ENCODE measurements at regions not wholly inside any gene's neighbourhood (a gene's known extent, or its start where the extent isn't known, plus 50 kb on each side); places are given as distances from the start of the nearest gene placed in this dataset.
"Not testable (repeated sequence)": the region's sequence is repeated elsewhere in the genome, so short reads cannot be mapped to it uniquely, and the experiment has no call there.

DNA sequence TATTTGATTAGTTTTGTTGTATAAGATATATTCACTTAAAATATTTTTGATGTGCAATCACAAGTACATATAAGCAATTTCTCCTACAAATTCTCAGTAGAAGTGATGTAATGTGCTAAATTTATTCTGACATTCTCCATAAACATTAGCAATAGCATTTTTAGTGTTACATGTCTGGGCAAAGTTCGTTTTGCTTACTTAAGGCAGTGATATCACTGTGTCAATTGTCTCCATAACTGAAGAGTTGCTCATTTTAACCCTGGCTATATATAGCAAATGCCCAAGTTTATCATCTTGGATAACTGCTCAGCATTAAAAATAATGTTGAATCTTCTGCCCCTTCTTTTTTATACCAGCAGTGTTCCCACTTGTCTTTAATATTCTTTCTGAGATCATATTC is 340.0 kb upstream of the NDST4 start:
- H3K27me3 ChIP-seq (ENCODE audit: control insufficient read depth, insufficient read depth, low read length): no peaks in the 10 kb centered on the region
- no peak overlapping the region for H3K27ac ChIP-seq (ENCODE audit: low read depth, low read length)
- H3K9me3 ChIP-seq (ENCODE audit: control insufficient read depth, insufficient read depth, low read length): no peaks in the 10 kb centered on the region
- no peaks in the 10 kb centered on the region for H3K4me1 ChIP-seq (ENCODE audit: control insufficient read depth, insufficient read depth, low read length)
- no peak for DNase-seq (ENCODE audit: low read depth in 4 of 6, low spot score in 6 of 6)
- H3K4me3 ChIP-seq (ENCODE audit: low read depth, low read length): no peak overlapping the region
- no CpG with 5 or more reads among the region's 1 CpG for WGBS (ENCODE audit: insufficient coverage)
- H3K36me3 ChIP-seq (ENCODE audit: control insufficient read depth, insufficient read depth, low read length): no peaks in the 10 kb centered on the region

DNA sequence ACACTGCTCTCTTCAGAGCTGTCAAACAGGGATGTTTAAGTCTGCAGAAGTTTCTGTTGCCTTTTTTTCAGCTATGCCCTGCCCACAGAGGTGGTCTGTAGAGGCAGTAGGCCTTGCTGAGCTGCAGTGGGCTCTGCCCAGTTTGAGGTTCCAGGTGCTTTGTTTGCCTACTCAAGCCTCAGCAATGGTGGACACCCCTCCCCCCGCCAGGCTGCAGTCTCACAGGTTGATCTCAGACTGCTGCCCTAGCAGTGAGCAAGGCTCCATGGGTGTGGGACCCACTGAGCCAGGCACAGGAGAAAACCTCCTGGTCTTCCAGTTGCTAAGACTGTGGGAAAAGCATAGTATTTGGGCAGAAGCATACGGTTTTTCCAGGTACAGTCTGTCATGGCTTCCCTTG is 338.8 kb upstream of the NDST4 start:
- H3K27ac ChIP-seq (ENCODE audit: low read depth, low read length); DNase-seq (ENCODE audit: low read depth in 4 of 6, low spot score in 6 of 6); H3K4me1 ChIP-seq (ENCODE audit: control insufficient read depth, insufficient read depth, low read length); H3K4me3 ChIP-seq (ENCODE audit: low read depth, low read length); H3K27me3 ChIP-seq (ENCODE audit: control insufficient read depth, insufficient read depth, low read length); H3K36me3 ChIP-seq (ENCODE audit: control insufficient read depth, insufficient read depth, low read length); H3K9me3 ChIP-seq (ENCODE audit: control insufficient read depth, insufficient read depth, low read length): not testable (repeated sequence)
- 88% methylated on average over 2 of the region's 2 CpGs for WGBS (ENCODE audit: insufficient coverage)

DNA sequence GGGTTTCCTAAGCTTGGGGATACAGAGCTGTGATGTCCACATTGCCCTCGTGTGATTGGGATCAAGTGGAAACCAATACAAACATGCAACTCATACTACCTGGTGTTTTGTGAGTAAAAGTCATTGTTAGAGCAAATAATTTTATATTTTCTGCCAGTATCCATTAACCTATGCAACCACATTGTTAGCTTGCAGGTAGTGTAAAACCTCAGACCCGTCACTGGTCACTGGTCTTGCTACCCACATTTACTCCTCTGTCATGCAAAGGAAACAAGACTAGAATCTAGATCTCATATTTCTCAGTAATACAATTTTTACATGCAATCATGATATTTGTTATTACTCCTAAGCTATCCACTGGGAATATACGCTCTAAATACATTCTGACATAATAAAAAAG is 324.3 kb upstream of the NDST4 start:
- Histone ChIP-seq H3K4me1 (ENCODE audit: control insufficient read depth, insufficient read depth, low read length) (no peaks in the 10 kb centered on the region), H3K27me3 (ENCODE audit: control insufficient read depth, insufficient read depth, low read length) (no peaks in the 10 kb centered on the region), H3K27ac (ENCODE audit: low read depth, low read length) (no peak overlapping the region), H3K36me3 (ENCODE audit: control insufficient read depth, insufficient read depth, low read length) (no peaks in the 10 kb centered on the region), H3K9me3 (ENCODE audit: control insufficient read depth, insufficient read depth, low read length) (no peaks in the 10 kb centered on the region), H3K4me3 (ENCODE audit: low read depth, low read length) (no peak overlapping the region)
- no peak for DNase-seq (ENCODE audit: low read depth in 4 of 6, low spot score in 6 of 6)
- WGBS (ENCODE audit: insufficient coverage): 100% methylated on average over 1 of the region's 3 CpGs

DNA sequence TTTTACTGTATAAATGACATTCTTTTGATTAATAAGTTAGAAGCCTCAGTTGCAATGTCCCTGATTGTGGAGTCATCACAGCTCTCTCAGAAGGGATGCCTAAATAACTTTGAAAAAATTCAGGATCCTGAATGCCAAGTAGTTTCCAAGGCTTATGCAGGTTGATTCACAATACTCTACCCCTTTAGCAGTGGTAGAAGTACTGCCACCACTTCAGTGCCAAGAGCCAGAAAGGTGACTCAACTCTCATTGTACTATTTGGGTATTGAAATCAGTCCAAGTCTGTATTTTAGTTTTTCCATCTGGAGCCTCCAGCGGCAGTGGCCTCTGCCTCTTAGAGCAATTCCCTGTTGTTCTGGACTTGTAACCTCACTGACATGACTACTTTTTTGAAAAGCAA is 320.1 kb upstream of the NDST4 start:
- no peaks in the 10 kb centered on the region for H3K27me3 ChIP-seq (ENCODE audit: control insufficient read depth, insufficient read depth, low read length)
- H3K9me3 ChIP-seq (ENCODE audit: control insufficient read depth, insufficient read depth, low read length): no peaks in the 10 kb centered on the region
- no peak for DNase-seq (ENCODE audit: low read depth in 4 of 6, low spot score in 6 of 6)
- H3K27ac ChIP-seq (ENCODE audit: low read depth, low read length): no peak overlapping the region
- H3K4me1 ChIP-seq (ENCODE audit: control insufficient read depth, insufficient read depth, low read length): no peaks in the 10 kb centered on the region
- no peaks in the 10 kb centered on the region for H3K36me3 ChIP-seq (ENCODE audit: control insufficient read depth, insufficient read depth, low read length)
- H3K4me3 ChIP-seq (ENCODE audit: low read depth, low read length): no peak overlapping the region
- no CpG with 5 or more reads among the region's 1 CpG for WGBS (ENCODE audit: insufficient coverage)

DNA sequence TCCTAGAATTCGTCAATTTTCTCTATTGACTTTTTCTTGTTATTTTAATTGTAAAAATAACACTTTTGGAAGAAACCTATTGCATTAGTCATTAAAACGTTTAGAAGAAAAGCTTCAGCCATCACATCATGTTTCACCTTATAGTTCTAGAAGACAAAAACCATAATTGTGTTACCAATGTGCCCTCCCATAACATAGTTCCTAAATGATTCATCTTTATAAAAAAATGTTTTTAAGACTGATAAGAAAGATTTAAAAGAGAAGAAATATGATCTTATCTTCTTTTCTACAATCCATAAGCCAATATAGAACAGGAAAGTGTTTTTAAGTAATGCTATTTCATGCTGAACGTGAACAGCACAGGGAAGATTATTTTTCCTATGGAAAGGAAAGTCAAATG is 316.6 kb upstream of the NDST4 start:
- no CpG with 5 or more reads among the region's 3 CpGs for WGBS (ENCODE audit: insufficient coverage)
- Histone ChIP-seq H3K27ac (ENCODE audit: low read depth, low read length) (no peak overlapping the region), H3K27me3 (ENCODE audit: control insufficient read depth, insufficient read depth, low read length) (no peaks in the 10 kb centered on the region), H3K4me3 (ENCODE audit: low read depth, low read length) (no peak overlapping the region), H3K4me1 (ENCODE audit: control insufficient read depth, insufficient read depth, low read length) (no peaks in the 10 kb centered on the region), H3K9me3 (ENCODE audit: control insufficient read depth, insufficient read depth, low read length) (no peaks in the 10 kb centered on the region), H3K36me3 (ENCODE audit: control insufficient read depth, insufficient read depth, low read length) (no peaks in the 10 kb centered on the region)
- DNase-seq (ENCODE audit: low read depth in 4 of 6, low spot score in 6 of 6): no peak

DNA sequence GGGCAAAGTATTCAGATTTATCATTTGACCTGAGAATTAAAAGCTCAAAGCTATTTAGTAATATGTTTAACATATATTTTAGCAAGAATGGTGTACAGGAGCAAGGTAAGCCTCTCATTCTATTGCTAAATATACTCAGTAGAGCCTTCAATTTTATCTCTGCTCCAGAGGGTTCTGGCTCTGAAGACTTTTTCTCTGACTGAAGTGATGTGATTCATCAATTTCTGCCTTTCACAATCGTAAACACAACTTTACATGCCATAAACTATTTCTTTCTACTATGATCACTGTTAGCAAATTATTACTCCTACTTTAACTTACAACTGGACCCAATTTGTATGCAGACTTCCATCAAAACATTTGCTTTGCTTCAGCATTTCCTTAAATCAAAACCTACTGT is 315.0 kb upstream of the NDST4 start:
- Histone ChIP-seq H3K27me3 (ENCODE audit: control insufficient read depth, insufficient read depth, low read length) (no peaks in the 10 kb centered on the region), H3K9me3 (ENCODE audit: control insufficient read depth, insufficient read depth, low read length) (no peaks in the 10 kb centered on the region), H3K27ac (ENCODE audit: low read depth, low read length) (no peak overlapping the region), H3K4me1 (ENCODE audit: control insufficient read depth, insufficient read depth, low read length) (no peaks in the 10 kb centered on the region), H3K36me3 (ENCODE audit: control insufficient read depth, insufficient read depth, low read length) (no peaks in the 10 kb centered on the region), H3K4me3 (ENCODE audit: low read depth, low read length) (no peak overlapping the region)
- DNase-seq (ENCODE audit: low read depth in 4 of 6, low spot score in 6 of 6): no peak
- WGBS (ENCODE audit: insufficient coverage): 80% methylated on average over 1 of the region's 1 CpG

DNA sequence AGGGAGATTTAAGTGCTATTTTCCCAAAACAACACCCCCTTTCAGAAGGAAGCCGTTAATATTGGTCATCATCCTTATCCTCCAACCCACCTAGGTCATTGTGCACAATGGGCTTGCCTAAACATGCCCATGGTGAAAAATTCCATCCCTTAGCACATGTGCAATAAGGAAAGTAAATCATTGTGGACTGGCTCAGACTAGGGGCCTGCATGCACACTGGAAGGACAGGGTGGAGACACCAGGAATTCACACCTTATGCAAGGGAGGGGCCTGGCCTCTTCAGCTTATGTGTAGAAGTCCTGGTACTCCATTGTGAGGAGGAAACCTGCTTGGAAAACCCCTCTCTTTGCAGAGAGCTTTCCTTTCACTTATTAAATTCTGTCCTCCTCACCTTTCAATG is 311.4 kb upstream of the NDST4 start:
- DNase-seq (ENCODE audit: low read depth in 4 of 6, low spot score in 6 of 6): no peak
- no peak overlapping the region for H3K27ac ChIP-seq (ENCODE audit: low read depth, low read length)
- no peaks in the 10 kb centered on the region for H3K9me3 ChIP-seq (ENCODE audit: control insufficient read depth, insufficient read depth, low read length)
- no CpG with 5 or more reads among the region's 1 CpG for WGBS (ENCODE audit: insufficient coverage)
- no peak overlapping the region for H3K4me3 ChIP-seq (ENCODE audit: low read depth, low read length)
- no peaks in the 10 kb centered on the region for H3K4me1 ChIP-seq (ENCODE audit: control insufficient read depth, insufficient read depth, low read length)
- H3K36me3 ChIP-seq (ENCODE audit: control insufficient read depth, insufficient read depth, low read length): no peaks in the 10 kb centered on the region
- no peaks in the 10 kb centered on the region for H3K27me3 ChIP-seq (ENCODE audit: control insufficient read depth, insufficient read depth, low read length)

DNA sequence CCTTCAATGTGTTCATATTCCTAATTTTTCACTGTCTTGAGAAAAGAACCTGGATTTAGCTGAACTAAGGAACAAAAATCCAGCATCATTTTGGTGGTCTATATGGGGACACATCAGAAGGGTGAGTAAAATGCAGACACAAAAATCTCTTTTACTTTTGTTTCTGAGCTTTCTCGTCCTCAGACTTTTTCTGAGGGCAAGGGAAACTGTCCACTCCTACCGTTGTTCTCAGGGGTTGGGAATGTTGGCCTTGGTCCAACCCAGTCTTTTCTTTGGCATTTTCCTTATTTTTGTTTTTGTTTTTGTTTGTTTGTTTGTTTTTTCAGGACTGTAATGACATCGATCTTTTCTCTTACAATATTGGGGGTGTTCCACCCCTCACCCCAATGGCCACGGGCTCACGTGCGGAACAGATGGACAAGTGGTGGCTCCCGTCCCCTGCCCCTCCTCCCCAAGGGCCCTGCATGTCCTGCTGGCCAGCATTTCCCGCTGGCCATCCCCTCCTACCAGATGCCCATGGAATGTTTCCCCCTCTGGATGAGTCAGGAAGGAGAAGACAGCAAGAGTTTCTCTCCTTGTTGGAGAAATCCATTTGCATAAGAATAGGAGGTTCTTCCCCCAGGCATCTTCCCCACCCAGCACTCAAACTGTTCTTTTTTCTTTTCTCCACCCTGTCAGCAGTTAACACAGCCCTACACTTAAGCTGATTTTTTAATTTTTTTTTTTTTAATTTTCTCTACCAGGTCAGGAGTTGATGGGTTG is 305.4 kb upstream of the NDST4 start:
- H3K9me3 ChIP-seq (ENCODE audit: control insufficient read depth, insufficient read depth, low read length): peaks cover 2% of the 10 kb centered on the region
- H3K36me3 ChIP-seq (ENCODE audit: control insufficient read depth, insufficient read depth, low read length): no peaks in the 10 kb centered on the region
- H3K27me3 ChIP-seq (ENCODE audit: control insufficient read depth, insufficient read depth, low read length): no peaks in the 10 kb centered on the region
- DNase-seq (ENCODE audit: low read depth in 4 of 6, low spot score in 6 of 6): no peak
- H3K4me1 ChIP-seq (ENCODE audit: control insufficient read depth, insufficient read depth, low read length): no peaks in the 10 kb centered on the region
- no CpG with 5 or more reads among the region's 8 CpGs for whole genome bisulfite sequencing (ENCODE audit: insufficient coverage)
- no peak overlapping the region for H3K4me3 ChIP-seq (ENCODE audit: low read depth, low read length)
- no peak overlapping the region for H3K27ac ChIP-seq (ENCODE audit: low read depth, low read length)

DNA sequence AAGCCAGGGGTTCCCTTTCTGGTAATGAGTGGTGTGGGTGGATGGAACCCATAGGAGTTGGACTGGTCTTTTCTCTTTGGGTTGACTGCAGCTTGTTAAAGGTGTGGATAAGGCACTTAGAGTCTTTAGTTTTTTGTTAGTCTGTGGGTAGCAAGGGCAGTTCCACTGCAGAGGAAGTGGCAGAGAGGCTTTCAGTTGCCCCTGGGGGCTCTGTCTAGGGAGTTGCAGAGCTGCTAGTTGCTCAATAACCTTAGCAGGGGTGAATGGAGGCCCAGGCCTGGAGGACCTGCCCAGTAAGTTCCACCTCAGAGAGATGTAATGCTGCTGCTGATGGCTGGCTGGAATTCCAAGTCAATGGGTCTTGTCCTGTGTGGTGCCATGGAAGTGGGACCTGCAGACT is 282.6 kb upstream of the NDST4 start:
- no peaks in the 10 kb centered on the region for H3K27me3 ChIP-seq (ENCODE audit: control insufficient read depth, insufficient read depth, low read length)
- no peak overlapping the region for H3K27ac ChIP-seq (ENCODE audit: low read depth, low read length)
- peaks cover 3% of the 10 kb centered on the region for H3K9me3 ChIP-seq (ENCODE audit: control insufficient read depth, insufficient read depth, low read length)
- no peaks in the 10 kb centered on the region for H3K4me1 ChIP-seq (ENCODE audit: control insufficient read depth, insufficient read depth, low read length)
- no peak overlapping the region for H3K4me3 ChIP-seq (ENCODE audit: low read depth, low read length)
- DNase-seq (ENCODE audit: low read depth in 4 of 6, low spot score in 6 of 6): no peak
- H3K36me3 ChIP-seq (ENCODE audit: control insufficient read depth, insufficient read depth, low read length): no peaks in the 10 kb centered on the region

DNA sequence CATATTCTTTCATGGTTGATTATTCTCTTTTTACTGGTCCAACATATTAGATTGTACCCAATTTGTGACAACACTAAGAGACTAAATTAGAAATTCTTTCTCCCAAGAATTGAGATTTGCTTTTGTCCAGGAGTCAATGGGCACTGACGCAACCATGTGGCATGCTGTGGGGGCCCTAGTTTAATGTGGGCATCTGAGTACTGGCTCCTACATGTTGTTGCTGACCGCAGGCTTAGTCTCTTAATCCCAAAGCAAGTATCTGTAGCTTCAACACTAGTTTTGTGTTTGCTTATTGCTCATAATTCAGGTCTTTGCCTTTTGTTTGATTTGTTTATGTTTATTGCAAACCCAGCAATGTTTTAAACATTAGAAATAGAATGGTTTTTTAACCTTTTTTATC is 263.4 kb upstream of the NDST4 start:
- Histone ChIP-seq H3K27me3 (ENCODE audit: control insufficient read depth, insufficient read depth, low read length) (no peaks in the 10 kb centered on the region), H3K36me3 (ENCODE audit: control insufficient read depth, insufficient read depth, low read length) (no peaks in the 10 kb centered on the region), H3K27ac (ENCODE audit: low read depth, low read length) (no peak overlapping the region), H3K4me1 (ENCODE audit: control insufficient read depth, insufficient read depth, low read length) (no peaks in the 10 kb centered on the region), H3K9me3 (ENCODE audit: control insufficient read depth, insufficient read depth, low read length) (no peaks in the 10 kb centered on the region), H3K4me3 (ENCODE audit: low read depth, low read length) (no peak overlapping the region)
- DNase-seq (ENCODE audit: low read depth in 4 of 6, low spot score in 6 of 6): no peak
- WGBS (ENCODE audit: insufficient coverage): 75% methylated on average over 1 of the region's 2 CpGs

All from spinal cord (tissue), 9 donors.